ENCODE measurements at regions not wholly inside any gene's neighbourhood (a gene's known extent, or its start where the extent isn't known, plus 50 kb on each side); places are given as distances from the start of the nearest gene placed in this dataset.
A peak's percentile ranks its signal among the peaks of the same experiment; 100 is the strongest.
"Not testable (repeated sequence)": the region's sequence is repeated elsewhere in the genome, so short reads cannot be mapped to it uniquely, and the experiment has no call there.

DNA sequence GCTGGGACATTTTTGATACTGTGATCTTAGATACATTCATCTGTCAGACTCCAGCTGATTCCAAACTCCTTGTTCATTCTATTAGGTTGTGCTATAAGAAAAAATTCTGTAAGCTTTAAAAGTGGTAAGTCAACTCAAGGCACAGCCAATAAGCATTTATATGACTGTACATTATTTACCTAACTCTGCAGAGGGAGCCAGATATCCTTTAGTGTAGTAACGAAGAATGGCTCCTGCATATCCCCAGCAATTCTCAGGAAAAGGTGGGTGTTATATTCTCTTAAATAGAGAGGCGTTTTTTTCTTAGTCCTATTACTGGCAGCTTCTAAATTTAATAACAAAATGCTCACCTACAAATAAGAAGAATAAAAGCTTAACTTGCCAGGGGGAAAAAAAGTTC, 374.3 kb upstream of the GOT2 start:
- ATAC-seq (peak in 1 of 2 experiments; percentile 54; a peak in 2 of 6 replicates), FAIRE-seq (no peak), DNase-seq (ENCODE audit: low read depth in 1 of 2, low spot score in 1 of 2) (peak in 1 of 2 experiments; percentile 20)
- Histone ChIP-seq H3K4me2 (0 out of 3 replicates have a peak overlapping the region, but pooled peaks have one; percentile 8), H3K27ac (no peak overlapping the region), H3K4me3 (no peak overlapping the region), H3K4me1 (no peaks in the 10 kb centered on the region; the same call in 1 of the 3 replicates), H3K9me3 (no peaks in the 10 kb centered on the region)
- ChIA-PET CTCF (interaction anchor here (1.0 to 1.3 kb wide), 2 partner anchors 12 to 62 kb away, joined by 3 to 4 read pairs; no protein-coding TSS in a partner anchor), POLR2A (no interaction called here)
- 18% methylated on average over 2 of the region's 2 CpGs for WGBS (ENCODE audit: missing lambda C conversion rate)
- TF ChIP-seq RARB (CRISPR knock-in tag; IDR thresholded peaks at IDR 0.05) (no peak), SMC3 (IDR thresholded peaks at IDR 0.05) (peak; percentile 25; the same call in 1 of the 3 replicates), KDM5A (IDR thresholded peaks at IDR 0.05) (no peak), EHMT2 (IDR thresholded peaks at IDR 0.05; ENCODE audit: low read depth) (no peak), RAD21 (conservative IDR thresholded peaks at IDR 0.05 in 1 of 2, IDR thresholded peaks at IDR 0.05 in 1 of 2) (peak; percentile 48 to 52; a peak in 4 of 5 replicates), ZNF302 (CRISPR knock-in tag; IDR thresholded peaks at IDR 0.05) (no peak), POLR2AphosphoS2 (conservative IDR thresholded peaks at IDR 0.05; ENCODE audit: low read length) (no peak)
- TF ChIP-seq, protein P1, sequence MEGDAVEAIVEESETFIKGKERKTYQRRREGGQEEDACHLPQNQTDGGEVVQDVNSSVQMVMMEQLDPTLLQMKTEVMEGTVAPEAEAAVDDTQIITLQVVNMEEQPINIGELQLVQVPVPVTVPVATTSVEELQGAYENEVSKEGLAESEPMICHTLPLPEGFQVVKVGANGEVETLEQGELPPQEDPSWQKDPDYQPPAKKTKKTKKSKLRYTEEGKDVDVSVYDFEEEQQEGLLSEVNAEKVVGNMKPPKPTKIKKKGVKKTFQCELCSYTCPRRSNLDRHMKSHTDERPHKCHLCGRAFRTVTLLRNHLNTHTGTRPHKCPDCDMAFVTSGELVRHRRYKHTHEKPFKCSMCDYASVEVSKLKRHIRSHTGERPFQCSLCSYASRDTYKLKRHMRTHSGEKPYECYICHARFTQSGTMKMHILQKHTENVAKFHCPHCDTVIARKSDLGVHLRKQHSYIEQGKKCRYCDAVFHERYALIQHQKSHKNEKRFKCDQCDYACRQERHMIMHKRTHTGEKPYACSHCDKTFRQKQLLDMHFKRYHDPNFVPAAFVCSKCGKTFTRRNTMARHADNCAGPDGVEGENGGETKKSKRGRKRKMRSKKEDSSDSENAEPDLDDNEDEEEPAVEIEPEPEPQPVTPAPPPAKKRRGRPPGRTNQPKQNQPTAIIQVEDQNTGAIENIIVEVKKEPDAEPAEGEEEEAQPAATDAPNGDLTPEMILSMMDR (IDR thresholded peaks at IDR 0.05), result peak; percentile 16; the same call in 1 of the 3 replicates

DNA sequence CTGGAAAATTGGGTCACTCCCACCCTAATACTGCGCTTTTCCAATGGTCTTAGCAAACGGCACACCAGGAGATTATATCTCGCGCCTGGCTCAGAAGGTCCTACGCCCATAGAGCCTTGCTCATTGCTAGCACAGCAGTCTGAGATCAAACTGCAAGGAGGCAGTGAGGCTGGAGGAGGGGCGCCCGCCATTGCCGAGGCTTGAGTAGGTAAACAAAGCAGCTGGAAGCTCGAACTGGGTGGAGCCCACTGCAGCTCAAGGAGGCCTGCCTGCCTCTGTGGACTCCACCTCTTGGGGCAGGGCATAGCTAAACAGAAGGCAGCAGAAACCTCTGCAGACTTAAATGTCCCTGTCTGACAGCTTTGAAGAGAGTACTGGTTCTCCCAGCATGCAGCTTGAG, 362.6 kb upstream of the GOT2 start:
- peak overlapping the region; percentile 43; the same call in 2 of the 3 replicates for H3K4me2 ChIP-seq
- 6% methylated on average over 9 of the region's 9 CpGs for WGBS (ENCODE audit: missing lambda C conversion rate)
- DNase-seq (ENCODE audit: low read depth in 1 of 2, low spot score in 1 of 2); H3K4me1 ChIP-seq; FAIRE-seq; H3K4me3 ChIP-seq; CTCF ChIA-PET; H3K27ac ChIP-seq; POLR2A ChIA-PET; ATAC-seq; H3K9me3 ChIP-seq: not testable (repeated sequence)

DNA sequence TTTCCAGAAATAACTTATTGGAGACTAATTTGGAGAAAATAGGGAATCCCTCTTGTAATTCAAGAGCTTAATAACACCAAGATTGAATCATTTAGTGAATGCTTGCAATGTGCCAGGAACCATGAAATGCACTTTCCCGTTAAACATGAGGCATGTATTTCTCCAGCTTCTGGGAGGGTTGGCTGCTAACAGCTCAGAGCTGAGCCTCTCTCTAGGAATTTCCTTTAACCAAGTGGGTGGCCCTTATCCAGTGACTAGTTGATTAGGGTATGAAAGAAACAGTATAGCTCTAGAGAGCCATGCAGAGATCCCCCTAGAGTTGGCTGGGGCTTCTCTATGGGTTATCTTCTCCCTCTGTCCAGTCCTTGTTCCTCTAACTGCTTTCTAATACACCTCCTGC, 356.4 kb upstream of the GOT2 start:
- DNase-seq (ENCODE audit: low read depth in 1 of 2, low spot score in 1 of 2), result no peak
- ChIA-PET POLR2A (no interaction called here), CTCF (no interaction called here)
- no peaks in the 10 kb centered on the region for H3K4me1 ChIP-seq
- 59% methylated on average over 1 of the region's 1 CpG for WGBS (ENCODE audit: missing lambda C conversion rate)
- H3K4me3 ChIP-seq, result no peak overlapping the region
- H3K4me2 ChIP-seq, result no peak overlapping the region
- no peak overlapping the region for H3K27ac ChIP-seq
- TF ChIP-seq ZFP36 (IDR thresholded peaks at IDR 0.05; ENCODE audit: borderline replicate concordance, partially characterized antibody), result no peak
- TF ChIP-seq ZC3H11A (IDR thresholded peaks at IDR 0.05), result no peak
- no peak for TF ChIP-seq POLR2AphosphoS2 (conservative IDR thresholded peaks at IDR 0.05; ENCODE audit: low read length)
- TF ChIP-seq FOSB (CRISPR knock-in tag; IDR thresholded peaks at IDR 0.05), result no peak
- no peak for TF ChIP-seq POLR2A (IDR thresholded peaks at IDR 0.05; ENCODE audit: low read length)
- no peak for TF ChIP-seq RAD21 (conservative IDR thresholded peaks at IDR 0.05 in 1 of 2, IDR thresholded peaks at IDR 0.05 in 1 of 2)
- no peak for TF ChIP-seq KDM5A (IDR thresholded peaks at IDR 0.05)
- TF ChIP-seq, protein P2, sequence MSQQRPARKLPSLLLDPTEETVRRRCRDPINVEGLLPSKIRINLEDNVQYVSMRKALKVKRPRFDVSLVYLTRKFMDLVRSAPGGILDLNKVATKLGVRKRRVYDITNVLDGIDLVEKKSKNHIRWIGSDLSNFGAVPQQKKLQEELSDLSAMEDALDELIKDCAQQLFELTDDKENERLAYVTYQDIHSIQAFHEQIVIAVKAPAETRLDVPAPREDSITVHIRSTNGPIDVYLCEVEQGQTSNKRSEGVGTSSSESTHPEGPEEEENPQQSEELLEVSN (IDR thresholded peaks at IDR 0.05; ENCODE audit: borderline replicate concordance, low read depth), result no peak
- TF ChIP-seq, protein P3, sequence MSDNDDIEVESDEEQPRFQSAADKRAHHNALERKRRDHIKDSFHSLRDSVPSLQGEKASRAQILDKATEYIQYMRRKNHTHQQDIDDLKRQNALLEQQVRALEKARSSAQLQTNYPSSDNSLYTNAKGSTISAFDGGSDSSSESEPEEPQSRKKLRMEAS (IDR thresholded peaks at IDR 0.05), result no peak
- no peak for TF ChIP-seq FOSL2 (IDR thresholded peaks at IDR 0.05)
- no peak for TF ChIP-seq FOSL2 (CRISPR knock-in tag; IDR thresholded peaks at IDR 0.05)
- TF ChIP-seq, protein P4, sequence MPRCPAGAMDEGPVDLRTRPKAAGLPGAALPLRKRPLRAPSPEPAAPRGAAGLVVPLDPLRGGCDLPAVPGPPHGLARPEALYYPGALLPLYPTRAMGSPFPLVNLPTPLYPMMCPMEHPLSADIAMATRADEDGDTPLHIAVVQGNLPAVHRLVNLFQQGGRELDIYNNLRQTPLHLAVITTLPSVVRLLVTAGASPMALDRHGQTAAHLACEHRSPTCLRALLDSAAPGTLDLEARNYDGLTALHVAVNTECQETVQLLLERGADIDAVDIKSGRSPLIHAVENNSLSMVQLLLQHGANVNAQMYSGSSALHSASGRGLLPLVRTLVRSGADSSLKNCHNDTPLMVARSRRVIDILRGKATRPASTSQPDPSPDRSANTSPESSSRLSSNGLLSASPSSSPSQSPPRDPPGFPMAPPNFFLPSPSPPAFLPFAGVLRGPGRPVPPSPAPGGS (IDR thresholded peaks at IDR 0.05), result no peak
- TF ChIP-seq, protein P5, sequence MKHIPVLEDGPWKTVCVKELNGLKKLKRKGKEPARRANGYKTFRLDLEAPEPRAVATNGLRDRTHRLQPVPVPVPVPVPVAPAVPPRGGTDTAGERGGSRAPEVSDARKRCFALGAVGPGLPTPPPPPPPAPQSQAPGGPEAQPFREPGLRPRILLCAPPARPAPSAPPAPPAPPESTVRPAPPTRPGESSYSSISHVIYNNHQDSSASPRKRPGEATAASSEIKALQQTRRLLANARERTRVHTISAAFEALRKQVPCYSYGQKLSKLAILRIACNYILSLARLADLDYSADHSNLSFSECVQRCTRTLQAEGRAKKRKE (CRISPR knock-in tag; IDR thresholded peaks at IDR 0.05; ENCODE audit: low read depth), result no peak
- TF ChIP-seq, protein P6, sequence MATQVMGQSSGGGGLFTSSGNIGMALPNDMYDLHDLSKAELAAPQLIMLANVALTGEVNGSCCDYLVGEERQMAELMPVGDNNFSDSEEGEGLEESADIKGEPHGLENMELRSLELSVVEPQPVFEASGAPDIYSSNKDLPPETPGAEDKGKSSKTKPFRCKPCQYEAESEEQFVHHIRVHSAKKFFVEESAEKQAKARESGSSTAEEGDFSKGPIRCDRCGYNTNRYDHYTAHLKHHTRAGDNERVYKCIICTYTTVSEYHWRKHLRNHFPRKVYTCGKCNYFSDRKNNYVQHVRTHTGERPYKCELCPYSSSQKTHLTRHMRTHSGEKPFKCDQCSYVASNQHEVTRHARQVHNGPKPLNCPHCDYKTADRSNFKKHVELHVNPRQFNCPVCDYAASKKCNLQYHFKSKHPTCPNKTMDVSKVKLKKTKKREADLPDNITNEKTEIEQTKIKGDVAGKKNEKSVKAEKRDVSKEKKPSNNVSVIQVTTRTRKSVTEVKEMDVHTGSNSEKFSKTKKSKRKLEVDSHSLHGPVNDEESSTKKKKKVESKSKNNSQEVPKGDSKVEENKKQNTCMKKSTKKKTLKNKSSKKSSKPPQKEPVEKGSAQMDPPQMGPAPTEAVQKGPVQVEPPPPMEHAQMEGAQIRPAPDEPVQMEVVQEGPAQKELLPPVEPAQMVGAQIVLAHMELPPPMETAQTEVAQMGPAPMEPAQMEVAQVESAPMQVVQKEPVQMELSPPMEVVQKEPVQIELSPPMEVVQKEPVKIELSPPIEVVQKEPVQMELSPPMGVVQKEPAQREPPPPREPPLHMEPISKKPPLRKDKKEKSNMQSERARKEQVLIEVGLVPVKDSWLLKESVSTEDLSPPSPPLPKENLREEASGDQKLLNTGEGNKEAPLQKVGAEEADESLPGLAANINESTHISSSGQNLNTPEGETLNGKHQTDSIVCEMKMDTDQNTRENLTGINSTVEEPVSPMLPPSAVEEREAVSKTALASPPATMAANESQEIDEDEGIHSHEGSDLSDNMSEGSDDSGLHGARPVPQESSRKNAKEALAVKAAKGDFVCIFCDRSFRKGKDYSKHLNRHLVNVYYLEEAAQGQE (IDR thresholded peaks at IDR 0.05), result no peak
- no peak for TF ChIP-seq JUN (IDR thresholded peaks at IDR 0.05)
- no peaks in the 10 kb centered on the region for H3K9me3 ChIP-seq
- ATAC-seq, result no peak
- no peak for FAIRE-seq
